ENCODE measurements at regions not wholly inside any gene's neighbourhood (a gene's known extent, or its start where the extent isn't known, plus 50 kb on each side); places are given as distances from the start of the nearest gene placed in this dataset.

DNA sequence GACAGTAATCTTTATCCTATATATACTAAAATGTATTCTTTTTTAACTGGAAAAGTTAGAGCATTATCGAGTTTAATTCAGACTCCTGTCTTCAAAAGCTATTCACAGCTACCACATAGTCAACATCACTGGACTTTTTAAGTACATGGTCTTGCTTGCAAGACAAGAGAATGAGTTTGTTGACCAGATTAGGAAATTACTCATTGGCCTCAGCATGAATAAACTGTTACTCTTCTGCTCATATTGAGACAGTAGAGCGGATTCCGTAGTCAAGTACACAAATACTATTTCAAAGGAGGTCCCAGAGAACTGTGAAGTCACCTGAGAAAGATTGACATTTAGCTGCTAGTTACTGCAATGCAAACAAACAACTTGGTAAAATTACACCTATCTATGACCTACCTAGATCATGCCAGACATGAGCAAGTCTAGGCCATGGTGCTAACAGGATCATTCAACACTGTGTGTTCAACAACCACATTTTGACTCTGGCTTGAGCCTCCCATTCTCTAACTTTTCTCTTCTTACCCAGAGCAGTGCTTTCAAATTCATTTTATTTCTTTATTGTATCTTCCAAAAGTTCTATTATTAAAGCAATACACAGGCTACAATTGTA lies 280.9 kb downstream of the NEBL start:
- CTCF ChIA-PET, result interaction anchor here (1.5 kb wide), 1 partner anchor 15 kb away, joined by 3 read pairs; no protein-coding TSS in a partner anchor
- H3K4me1 Mint-ChIP-seq, result peaks cover 33% of the 10 kb centered on the region

GRCh38 chr10:20615395-20615794 lies 281.7 kb downstream of the NEBL start:
- Mint-ChIP-seq H3K4me3 (peak overlapping the region; percentile 13; the same call in 1 of the 2 replicates), H3K27me3 (ENCODE audit: low read depth) (no peaks in the 10 kb centered on the region), H3K4me1 (peaks cover 33% of the 10 kb centered on the region), H3K9me3 (peaks cover 19% of the 10 kb centered on the region), H3K27ac (peak overlapping the region; percentile 97), H3K36me3 (peaks cover 12% of the 10 kb centered on the region; the same call in 1 of the 2 replicates)
- TF ChIP-seq ELF4 (CRISPR knock-in tag; IDR thresholded peaks at IDR 0.05; ENCODE audit: low read depth) (no peak), ZNF317 (CRISPR knock-in tag; IDR thresholded peaks at IDR 0.05; ENCODE audit: borderline replicate concordance, low read depth) (no peak), ZNF263 (CRISPR knock-in tag; IDR thresholded peaks at IDR 0.05; ENCODE audit: low read depth) (no peak), ZNF219 (CRISPR knock-in tag; IDR thresholded peaks at IDR 0.05; ENCODE audit: borderline replicate concordance) (no peak), PRRX2 (CRISPR knock-in tag; IDR thresholded peaks at IDR 0.05) (no peak), GTF2I (CRISPR knock-in tag; conservative IDR thresholded peaks at IDR 0.05) (no peak), RELA (CRISPR knock-in tag; IDR thresholded peaks at IDR 0.05; ENCODE audit: borderline replicate concordance) (no peak), IRF1 (CRISPR knock-in tag; IDR thresholded peaks at IDR 0.05) (no peak)
- TF ChIP-seq, protein P1, sequence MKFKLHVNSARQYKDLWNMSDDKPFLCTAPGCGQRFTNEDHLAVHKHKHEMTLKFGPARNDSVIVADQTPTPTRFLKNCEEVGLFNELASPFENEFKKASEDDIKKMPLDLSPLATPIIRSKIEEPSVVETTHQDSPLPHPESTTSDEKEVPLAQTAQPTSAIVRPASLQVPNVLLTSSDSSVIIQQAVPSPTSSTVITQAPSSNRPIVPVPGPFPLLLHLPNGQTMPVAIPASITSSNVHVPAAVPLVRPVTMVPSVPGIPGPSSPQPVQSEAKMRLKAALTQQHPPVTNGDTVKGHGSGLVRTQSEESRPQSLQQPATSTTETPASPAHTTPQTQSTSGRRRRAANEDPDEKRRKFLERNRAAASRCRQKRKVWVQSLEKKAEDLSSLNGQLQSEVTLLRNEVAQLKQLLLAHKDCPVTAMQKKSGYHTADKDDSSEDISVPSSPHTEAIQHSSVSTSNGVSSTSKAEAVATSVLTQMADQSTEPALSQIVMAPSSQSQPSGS (CRISPR knock-in tag; IDR thresholded peaks at IDR 0.05; ENCODE audit: borderline replicate concordance, low read depth), result no peak
- ATAC-seq (peak; percentile 28), DNase-seq (ENCODE audit: low spot score) (no peak)
- ChIA-PET POLR2A (interaction anchor here (0.5 to 1.2 kb wide), 2 partner anchors 246 to 1905 kb away, joined by 4 to 11 read pairs; no protein-coding TSS in a partner anchor), CTCF (interaction anchor here (1.0 to 1.5 kb wide), 3 partner anchors 15 to 246 kb away, joined by 3 read pairs; no protein-coding TSS in a partner anchor)

More for the DNA sequence above, 280.9 kb downstream of the NEBL start:
- POLR2A ChIA-PET, result no interaction called here
- no peak overlapping the region for H3K4me3 Mint-ChIP-seq
- DNase-seq (ENCODE audit: low spot score) (no peak), ATAC-seq (no peak)
- TF ChIP-seq OVOL2 (CRISPR knock-in tag; IDR thresholded peaks at IDR 0.05; ENCODE audit: borderline replicate concordance) (no peak), FOXK1 (CRISPR knock-in tag; IDR thresholded peaks at IDR 0.05) (no peak), ETV6 (CRISPR knock-in tag; IDR thresholded peaks at IDR 0.05) (no peak), TEAD4 (CRISPR knock-in tag; IDR thresholded peaks at IDR 0.05) (no peak), CREB1 (CRISPR knock-in tag; IDR thresholded peaks at IDR 0.05) (no peak), ZNF138 (CRISPR knock-in tag; conservative IDR thresholded peaks at IDR 0.05) (no peak), PRRX2 (CRISPR knock-in tag; IDR thresholded peaks at IDR 0.05) (no peak)
- TF ChIP-seq, protein P2, sequence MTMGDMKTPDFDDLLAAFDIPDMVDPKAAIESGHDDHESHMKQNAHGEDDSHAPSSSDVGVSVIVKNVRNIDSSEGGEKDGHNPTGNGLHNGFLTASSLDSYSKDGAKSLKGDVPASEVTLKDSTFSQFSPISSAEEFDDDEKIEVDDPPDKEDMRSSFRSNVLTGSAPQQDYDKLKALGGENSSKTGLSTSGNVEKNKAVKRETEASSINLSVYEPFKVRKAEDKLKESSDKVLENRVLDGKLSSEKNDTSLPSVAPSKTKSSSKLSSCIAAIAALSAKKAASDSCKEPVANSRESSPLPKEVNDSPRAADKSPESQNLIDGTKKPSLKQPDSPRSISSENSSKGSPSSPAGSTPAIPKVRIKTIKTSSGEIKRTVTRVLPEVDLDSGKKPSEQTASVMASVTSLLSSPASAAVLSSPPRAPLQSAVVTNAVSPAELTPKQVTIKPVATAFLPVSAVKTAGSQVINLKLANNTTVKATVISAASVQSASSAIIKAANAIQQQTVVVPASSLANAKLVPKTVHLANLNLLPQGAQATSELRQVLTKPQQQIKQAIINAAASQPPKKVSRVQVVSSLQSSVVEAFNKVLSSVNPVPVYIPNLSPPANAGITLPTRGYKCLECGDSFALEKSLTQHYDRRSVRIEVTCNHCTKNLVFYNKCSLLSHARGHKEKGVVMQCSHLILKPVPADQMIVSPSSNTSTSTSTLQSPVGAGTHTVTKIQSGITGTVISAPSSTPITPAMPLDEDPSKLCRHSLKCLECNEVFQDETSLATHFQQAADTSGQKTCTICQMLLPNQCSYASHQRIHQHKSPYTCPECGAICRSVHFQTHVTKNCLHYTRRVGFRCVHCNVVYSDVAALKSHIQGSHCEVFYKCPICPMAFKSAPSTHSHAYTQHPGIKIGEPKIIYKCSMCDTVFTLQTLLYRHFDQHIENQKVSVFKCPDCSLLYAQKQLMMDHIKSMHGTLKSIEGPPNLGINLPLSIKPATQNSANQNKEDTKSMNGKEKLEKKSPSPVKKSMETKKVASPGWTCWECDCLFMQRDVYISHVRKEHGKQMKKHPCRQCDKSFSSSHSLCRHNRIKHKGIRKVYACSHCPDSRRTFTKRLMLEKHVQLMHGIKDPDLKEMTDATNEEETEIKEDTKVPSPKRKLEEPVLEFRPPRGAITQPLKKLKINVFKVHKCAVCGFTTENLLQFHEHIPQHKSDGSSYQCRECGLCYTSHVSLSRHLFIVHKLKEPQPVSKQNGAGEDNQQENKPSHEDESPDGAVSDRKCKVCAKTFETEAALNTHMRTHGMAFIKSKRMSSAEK (CRISPR knock-in tag; IDR thresholded peaks at IDR 0.05; ENCODE audit: borderline replicate concordance), result no peak
- H3K27me3 Mint-ChIP-seq (ENCODE audit: low read depth), result no peaks in the 10 kb centered on the region
- H3K9me3 Mint-ChIP-seq, result peaks cover 19% of the 10 kb centered on the region
- H3K36me3 Mint-ChIP-seq, result peaks cover 12% of the 10 kb centered on the region; the same call in 1 of the 2 replicates
- no peak overlapping the region for H3K27ac Mint-ChIP-seq

All from WTC11 (cell line).